ENCODE measurements at regions not wholly inside any gene's neighbourhood (a gene's known extent, or its start where the extent isn't known, plus 50 kb on each side); places are given as distances from the start of the nearest gene placed in this dataset.

GRCh38 chr12:94786906-94787305, 136.5 kb upstream of the TMCC3 start:
- TF ChIP-seq PCBP1 (IDR thresholded peaks at IDR 0.05; ENCODE audit: borderline replicate concordance, low read depth, low read length): no peak
- TF ChIP-seq ZNF431 (CRISPR knock-in tag; IDR thresholded peaks at IDR 0.05; ENCODE audit: borderline replicate concordance, low read depth): no peak
- TF ChIP-seq, protein P1, sequence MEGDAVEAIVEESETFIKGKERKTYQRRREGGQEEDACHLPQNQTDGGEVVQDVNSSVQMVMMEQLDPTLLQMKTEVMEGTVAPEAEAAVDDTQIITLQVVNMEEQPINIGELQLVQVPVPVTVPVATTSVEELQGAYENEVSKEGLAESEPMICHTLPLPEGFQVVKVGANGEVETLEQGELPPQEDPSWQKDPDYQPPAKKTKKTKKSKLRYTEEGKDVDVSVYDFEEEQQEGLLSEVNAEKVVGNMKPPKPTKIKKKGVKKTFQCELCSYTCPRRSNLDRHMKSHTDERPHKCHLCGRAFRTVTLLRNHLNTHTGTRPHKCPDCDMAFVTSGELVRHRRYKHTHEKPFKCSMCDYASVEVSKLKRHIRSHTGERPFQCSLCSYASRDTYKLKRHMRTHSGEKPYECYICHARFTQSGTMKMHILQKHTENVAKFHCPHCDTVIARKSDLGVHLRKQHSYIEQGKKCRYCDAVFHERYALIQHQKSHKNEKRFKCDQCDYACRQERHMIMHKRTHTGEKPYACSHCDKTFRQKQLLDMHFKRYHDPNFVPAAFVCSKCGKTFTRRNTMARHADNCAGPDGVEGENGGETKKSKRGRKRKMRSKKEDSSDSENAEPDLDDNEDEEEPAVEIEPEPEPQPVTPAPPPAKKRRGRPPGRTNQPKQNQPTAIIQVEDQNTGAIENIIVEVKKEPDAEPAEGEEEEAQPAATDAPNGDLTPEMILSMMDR (CRISPR knock-in tag; IDR thresholded peaks at IDR 0.05): no peak
- no peak for TF ChIP-seq POLR2A (IDR thresholded peaks at IDR 0.05; ENCODE audit: insufficient read depth in 1 of 2, low read depth in 2 of 2, low read length in 2 of 2)
- TF ChIP-seq MIXL1 (CRISPR knock-in tag; IDR thresholded peaks at IDR 0.05): no peak
